ENCODE measurements at regions not wholly inside any gene's neighbourhood (a gene's known extent, or its start where the extent isn't known, plus 50 kb on each side); places are given as distances from the start of the nearest gene placed in this dataset.

GRCh38 chr2:221710744-221711143 lies 138.6 kb upstream of the EPHA4 start:
- WGBS (ENCODE audit: low lambda C conversion rate): 55% methylated on average over 3 of the region's 3 CpGs

More at GRCh38 chr2:221710744-221711143, 138.6 kb upstream of the EPHA4 start:
- ChIA-PET CTCF (ENCODE audit: low intra/inter-chr PET ratio, low total read pairs) (no interaction called here), POLR2A (no interaction called here)
- Histone ChIP-seq H3K4me2 (ENCODE audit: low read depth, low read length) (no peak overlapping the region), H3K27me3 (ENCODE audit: control insufficient read depth in 1 of 2, insufficient read depth in 2 of 2, low read length in 2 of 2) (no peaks in the 10 kb centered on the region), H2AFZ (ENCODE audit: low read length) (no peak overlapping the region), H3K79me2 (ENCODE audit: insufficient read depth, low read length) (no peaks in the 10 kb centered on the region), H3K9me3 (ENCODE audit: low read length) (peaks cover 50% of the 10 kb centered on the region), H3K27ac (ENCODE audit: extremely low read length, insufficient read depth, low read length) (no peak overlapping the region), H3K9ac (ENCODE audit: insufficient read depth, low read depth, low read length) (no peak overlapping the region), H3K36me3 (replicated peaks in 1 of 2; ENCODE audit: control insufficient read depth in 1 of 2, insufficient read depth in 2 of 2, low read length in 2 of 2) (no peaks in the 10 kb centered on the region), H4K20me1 (ENCODE audit: insufficient read depth, low read length) (no peaks in the 10 kb centered on the region), H3K4me1 (ENCODE audit: insufficient read depth, low read length) (no peaks in the 10 kb centered on the region), H3K4me3 (replicated peaks in 1 of 3; ENCODE audit: insufficient read depth in 1 of 3, low read depth in 2 of 3, low read length in 3 of 3) (no peak overlapping the region)
- FAIRE-seq (no peak), DNase-seq (ENCODE audit: low spot score) (no peak), ATAC-seq (no peak)
- in situ Hi-C loops (cut with HindIII; ENCODE audit: extremely low pct_ligation_motif_present, low pct_unique_long_range_greater_than_20kb) (no loop called here), intact Hi-C loops (cut with micrococcal nuclease; ENCODE audit: unreplicated experiment) (no loop called here)
- BruUV-seq (replicated peaks): no TSS peak
- no peak for TF ChIP-seq PBX2 (CRISPR knock-in tag; IDR thresholded peaks at IDR 0.05)
- TF ChIP-seq TCF12 (IDR thresholded peaks at IDR 0.05): no peak
- no peak for TF ChIP-seq TCF12 (CRISPR knock-in tag; IDR thresholded peaks at IDR 0.05)
- no peak for TF ChIP-seq ZNF207 (IDR thresholded peaks at IDR 0.05; ENCODE audit: borderline replicate concordance)
- TF ChIP-seq SIN3A (IDR thresholded peaks at IDR 0.05; ENCODE audit: borderline replicate concordance, low read depth, low read length): no peak
- no peak for TF ChIP-seq BHLHE40 (IDR thresholded peaks at IDR 0.05; ENCODE audit: low read length)
- no peak for TF ChIP-seq TGIF2 (CRISPR knock-in tag; IDR thresholded peaks at IDR 0.05)
- TF ChIP-seq LRRFIP1 (CRISPR knock-in tag; conservative IDR thresholded peaks at IDR 0.05): no peak
- TF ChIP-seq SRSF1 (optimal IDR thresholded peaks at IDR 0.05; ENCODE audit: low read depth, low read length): no peak
- no peak for TF ChIP-seq SATB2 (CRISPR knock-in tag; IDR thresholded peaks at IDR 0.05)
- TF ChIP-seq ZNF101 (CRISPR knock-in tag; IDR thresholded peaks at IDR 0.05; ENCODE audit: borderline replicate concordance, low read depth): no peak
- TF ChIP-seq RARG (CRISPR knock-in tag; IDR thresholded peaks at IDR 0.05; ENCODE audit: low read depth): no peak
- TF ChIP-seq SP140L (CRISPR knock-in tag; IDR thresholded peaks at IDR 0.05; ENCODE audit: borderline replicate concordance): no peak
- TF ChIP-seq ZNF547 (CRISPR knock-in tag; IDR thresholded peaks at IDR 0.05): no peak
- TF ChIP-seq YEATS4 (CRISPR knock-in tag; IDR thresholded peaks at IDR 0.05; ENCODE audit: borderline replicate concordance): no peak
- no peak for TF ChIP-seq ZNF274 (CRISPR knock-in tag; IDR thresholded peaks at IDR 0.05)
- no peak for TF ChIP-seq KLF13 (CRISPR knock-in tag; IDR thresholded peaks at IDR 0.05)
- no peak for TF ChIP-seq ZNF564 (CRISPR knock-in tag; IDR thresholded peaks at IDR 0.05)
- no peak for TF ChIP-seq GTF2F1 (IDR thresholded peaks at IDR 0.05; ENCODE audit: low read length)
- no peak for TF ChIP-seq PCBP1 (IDR thresholded peaks at IDR 0.05; ENCODE audit: borderline replicate concordance, low read depth, low read length)

Measured in HepG2 (cell line).